ENCODE measurements at regions not wholly inside any gene's neighbourhood (a gene's known extent, or its start where the extent isn't known, plus 50 kb on each side); places are given as distances from the start of the nearest gene placed in this dataset.

DNA sequence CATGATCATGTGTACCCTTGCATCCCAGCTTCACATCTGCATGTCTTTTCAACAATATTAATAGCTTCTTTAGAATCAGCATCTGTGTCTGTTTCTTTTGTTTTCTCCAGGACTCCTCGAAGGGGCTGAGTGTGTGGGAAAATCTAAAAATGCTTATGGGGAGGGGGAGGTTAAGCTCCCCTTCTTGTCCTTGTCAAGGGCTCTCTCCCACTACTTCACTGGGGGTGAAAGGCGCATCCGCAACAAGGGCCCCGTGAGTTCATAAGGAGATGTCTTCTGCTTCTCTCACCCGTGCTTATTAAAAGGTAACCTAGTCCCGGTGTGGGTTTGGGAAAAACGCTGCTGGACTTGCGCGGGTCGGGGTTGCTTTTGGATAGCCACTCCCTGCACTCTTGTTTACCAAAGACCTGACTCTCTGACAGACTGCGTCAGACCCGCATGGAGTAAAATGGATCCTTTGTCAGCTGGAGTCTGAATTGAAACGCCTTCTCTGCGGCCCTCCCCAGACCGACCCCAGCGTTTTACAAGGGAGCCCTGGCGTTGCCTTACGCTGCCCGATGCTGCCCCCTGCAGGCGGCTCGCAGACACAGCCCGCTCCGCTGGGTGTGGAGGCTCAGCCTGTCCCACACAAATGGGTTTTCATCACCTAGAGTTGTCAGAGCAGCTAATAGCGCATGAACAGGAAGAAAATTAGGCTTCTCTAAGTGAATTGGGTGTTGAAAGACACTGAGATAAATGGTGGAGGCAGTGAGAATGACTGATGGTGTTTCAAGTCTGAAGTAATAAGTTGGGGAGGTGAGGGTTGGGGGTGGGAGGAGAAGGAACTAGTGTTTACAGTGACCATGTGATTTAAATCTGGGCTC, 53.8 kb downstream of the IER5 start:
- DNase-seq, result peak; percentile 93

DNA sequence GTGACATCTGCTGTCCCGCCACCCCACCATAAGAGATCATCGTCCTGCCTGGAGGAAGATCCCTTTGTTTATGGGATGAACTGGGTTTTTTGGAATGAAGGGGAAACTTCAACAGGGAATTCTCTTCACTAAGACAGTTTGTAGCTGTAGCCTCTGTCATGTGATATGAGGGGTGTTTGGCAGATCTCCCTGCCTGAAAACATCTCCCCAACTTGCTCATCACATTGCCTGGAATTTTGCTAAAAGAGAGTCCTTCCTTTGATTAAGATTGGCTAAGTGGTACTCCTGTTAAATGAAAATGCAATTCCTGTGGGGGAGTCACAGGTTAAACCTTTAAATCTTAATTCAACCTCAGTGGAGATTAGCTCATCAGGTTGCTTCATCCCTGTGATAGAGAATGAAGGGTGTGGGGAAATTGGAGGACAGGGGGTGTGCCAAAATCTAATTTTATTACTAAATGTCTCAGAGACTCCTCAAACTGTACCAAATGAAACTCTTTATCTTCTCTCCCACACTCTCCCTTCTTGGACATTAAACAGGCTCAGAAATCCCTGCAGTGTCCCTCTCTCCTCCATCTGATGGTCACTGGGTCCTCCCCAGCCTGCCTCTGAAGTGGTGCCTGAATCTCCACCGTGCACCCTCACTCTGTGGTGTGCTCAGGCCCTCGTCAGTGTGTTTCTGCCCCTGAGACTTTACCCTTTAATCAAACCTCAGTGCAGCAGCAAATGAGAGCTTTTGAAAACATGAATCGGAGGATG, 54.8 kb downstream of the IER5 start:
- no peak for DNase-seq

DNA sequence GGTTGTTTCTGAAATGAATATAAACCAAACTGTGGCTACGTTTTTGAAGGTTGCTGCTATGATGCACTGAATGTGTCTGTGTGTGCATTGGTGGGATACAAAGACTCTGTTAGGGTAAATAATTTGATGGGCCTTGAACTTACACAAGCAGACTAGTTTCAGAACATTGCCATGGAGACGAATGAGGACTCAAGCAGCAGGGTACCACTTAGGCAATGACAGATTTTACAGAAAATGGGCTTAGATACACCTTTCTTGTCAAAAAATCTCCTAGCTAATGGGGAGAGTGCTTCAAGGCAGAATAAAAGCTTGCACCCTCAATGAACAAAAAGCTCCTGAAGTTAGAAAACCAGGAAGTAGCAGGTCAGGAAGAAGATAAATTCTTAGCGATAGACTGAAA, 55.7 kb downstream of the IER5 start:
- DNase-seq, result no peak

DNA sequence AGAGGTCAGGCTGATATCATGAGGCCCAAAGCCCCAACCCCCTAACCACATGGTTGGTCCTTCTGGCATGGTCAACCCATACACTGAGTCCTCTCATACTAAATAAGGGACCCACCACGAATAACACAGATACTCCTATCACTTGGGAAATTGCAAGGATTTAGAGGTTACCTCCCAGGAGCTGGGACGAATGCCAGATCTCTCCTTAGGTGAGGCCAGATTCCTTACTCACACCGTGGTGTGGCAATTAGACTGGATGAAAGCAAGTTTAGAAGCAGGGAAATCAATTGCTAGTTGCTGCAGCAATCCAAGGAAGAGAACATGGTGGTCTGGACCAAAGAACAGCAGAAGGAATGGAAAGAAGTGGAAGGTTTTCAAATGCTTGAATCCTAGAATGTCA, 60.1 kb downstream of the IER5 start:
- DNase-seq, result no peak

DNA sequence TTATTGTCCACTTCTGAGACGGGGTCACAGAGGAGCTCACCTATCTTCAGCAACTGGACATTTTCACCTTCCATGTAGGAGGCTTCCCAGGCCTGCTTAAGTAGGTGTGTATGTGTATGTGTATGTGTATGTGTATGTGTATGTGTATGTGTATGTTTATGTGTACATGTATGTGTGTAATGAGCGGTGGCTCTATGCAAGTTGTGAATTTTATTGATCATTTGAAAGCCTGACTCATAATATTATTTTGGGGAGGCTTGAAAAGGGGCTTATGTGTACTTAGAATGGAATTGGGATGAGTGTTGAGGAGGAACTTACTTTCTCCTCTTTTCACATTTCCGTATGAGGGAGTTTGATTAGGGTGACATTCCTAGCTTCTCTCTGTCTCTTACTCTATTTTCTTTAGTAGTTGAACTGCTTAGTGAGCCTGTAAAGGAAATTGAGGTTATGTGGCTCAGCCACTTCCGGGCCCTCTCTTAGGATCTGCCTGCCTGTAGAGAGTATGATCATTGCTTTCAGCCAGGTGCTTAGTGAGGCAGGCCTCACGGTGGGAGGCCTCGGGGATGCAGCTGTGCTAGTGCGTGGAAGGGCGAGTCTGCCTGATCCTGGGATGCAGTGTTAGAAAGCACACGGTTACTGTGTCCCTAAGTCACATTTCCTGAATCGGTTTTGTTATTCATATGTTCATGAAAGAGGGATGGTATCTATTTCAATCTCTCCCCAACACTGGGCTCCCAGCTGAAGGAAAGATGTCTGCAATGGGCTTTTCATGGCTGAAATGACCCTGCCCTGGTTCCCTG, 61.0 kb downstream of the IER5 start:
- no peak for DNase-seq

DNA sequence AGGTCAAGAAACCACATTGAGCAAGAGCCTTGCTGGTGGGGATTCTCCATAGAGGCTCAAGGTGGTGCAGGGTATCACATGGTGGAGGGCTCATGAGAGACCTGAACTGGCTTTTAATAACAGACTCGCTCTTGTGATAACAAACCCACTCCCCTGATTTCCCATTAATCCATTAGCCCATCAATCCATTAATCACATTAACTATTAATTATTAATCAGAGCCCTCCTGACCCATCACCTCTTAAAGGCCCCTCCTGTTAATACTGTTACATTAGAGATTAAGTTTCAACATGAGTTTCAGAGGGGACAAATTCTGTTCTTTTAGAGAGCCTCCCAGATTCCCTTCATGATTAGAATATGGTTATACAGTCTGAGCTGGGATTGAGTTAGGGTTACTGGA, 61.8 kb downstream of the IER5 start:
- DNase-seq, result no peak

DNA sequence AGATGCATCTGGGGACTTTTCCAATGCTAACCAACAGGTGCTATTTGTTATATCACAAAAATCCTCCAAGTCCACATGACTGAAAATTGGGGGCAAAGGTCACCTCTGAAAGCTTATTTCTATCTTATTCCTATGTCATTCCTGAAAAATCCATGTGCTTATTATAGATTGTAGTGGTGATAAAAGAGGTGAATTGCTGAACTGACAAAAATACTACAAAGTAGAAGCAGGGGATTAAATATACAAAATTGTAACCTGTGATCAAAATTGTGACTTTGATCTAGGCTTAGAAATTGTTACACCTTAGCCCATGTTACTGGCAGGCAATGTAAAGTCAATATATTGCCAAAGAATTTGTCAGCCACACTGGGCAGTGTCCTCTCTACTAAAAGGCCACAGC, 62.3 kb downstream of the IER5 start:
- DNase-seq, result no peak

DNA sequence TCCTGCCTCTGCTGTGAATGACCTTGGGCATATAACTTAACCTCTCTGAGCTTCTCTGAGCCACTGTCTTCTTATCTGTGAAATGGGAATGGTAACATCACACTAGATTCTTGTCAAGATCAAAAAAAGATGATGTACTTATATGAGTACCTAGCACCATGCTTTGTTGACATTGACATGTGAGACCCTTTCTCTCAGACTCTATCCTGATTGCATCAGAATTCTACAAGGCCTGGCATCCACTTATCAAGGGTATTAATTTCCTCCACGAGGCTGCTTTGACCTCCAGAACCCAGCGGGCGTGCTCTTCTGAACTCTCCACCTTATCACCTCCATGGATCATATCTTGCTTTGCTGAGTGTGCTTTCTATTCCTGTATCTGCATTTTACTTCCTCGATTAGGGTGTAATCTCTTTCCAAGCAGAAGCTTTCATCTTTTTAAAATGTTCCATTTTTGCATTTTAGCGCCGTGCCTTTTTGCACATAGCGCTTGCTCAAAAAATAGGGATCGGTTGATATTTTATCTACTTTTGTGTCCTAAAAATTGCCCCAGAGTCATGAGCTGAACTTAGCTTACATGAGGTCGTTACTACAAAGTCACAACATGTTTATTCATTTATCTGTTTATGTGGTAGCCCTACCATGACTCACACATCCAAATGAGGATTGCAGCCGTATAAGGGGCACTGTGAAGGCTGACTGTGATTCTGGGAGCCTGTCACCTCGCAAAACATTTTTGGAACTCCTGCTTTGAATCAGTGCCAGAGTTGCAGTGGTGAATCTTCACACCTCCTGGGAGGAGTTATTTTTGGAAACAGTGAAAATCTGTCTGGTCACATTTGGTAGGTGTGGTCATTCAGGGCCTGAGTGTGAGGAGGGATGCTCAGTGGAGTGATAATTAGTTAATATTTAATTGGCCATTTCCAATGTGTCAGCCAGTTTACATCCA, 63.2 kb downstream of the IER5 start:
- DNase-seq, result no peak

DNA sequence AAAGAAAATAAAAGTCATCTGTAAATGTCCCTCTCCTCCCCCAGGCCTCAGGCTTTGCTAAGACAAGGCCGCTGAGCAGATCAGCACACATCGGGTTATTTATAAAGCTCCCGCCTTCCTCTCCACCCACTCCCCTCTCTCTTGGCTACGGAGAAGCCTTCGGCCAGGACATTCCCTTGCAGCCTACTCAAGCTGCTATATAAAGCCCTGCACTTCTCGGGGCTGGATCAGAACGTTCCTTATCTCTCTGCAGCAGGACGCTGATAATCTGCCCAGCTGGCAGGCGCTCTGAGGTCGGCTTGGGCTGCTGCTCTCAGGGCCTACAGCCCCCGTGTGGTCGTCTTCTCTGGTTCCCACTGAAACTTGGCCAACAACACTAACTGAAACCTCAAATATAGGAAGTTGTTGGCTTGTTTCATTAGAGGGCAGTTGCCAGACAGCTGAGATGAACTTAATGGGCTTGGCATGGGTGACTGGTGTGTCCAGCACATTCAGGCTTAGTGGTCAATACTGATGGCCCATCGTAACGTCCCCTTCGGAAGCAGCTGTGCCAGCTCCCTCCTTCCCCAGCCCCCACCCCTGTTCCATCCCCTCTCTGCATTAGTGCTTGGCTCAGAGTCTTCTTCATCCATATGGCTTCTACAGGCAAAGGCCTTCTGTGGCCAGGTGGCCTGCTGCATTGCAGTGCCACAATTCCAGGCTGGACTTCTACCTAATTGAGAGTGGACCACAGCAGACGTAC, 64.6 kb downstream of the IER5 start:
- DNase-seq, result peak; percentile 88

DNA sequence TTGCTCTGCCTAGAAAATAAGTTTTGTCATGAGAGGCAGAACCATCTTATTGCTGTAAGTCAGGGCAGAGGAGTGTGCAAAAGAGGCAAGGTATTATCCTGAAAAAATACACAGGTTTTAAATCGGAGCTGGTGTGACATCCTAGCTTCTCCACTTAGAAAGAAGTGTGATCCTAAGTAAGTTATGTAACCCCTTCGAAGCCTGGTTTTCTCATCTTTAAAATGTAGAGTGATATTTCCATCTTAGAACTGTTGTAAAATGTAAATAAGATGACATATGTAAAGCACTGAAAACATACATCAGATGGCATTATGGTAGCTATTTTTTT, 65.1 kb downstream of the IER5 start:
- no peak for DNase-seq

DNA sequence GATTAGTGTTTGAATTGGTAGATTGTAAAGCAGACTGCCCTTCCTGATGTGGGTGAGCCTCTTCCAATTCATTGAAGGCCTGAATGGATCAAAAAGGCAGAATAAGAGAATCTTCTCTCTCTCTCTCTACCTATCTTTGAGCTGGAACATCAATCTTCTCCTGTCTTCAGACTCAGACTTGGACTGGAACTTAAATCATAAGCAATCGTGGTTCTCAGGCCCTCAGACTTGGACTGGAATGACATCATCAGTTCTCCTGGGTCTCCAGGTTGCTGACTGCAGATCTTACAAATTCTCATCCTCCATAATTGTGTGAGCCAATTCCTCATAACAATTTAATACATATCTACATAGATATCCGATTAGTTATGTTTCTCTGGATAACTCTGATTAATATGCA, 66.8 kb downstream of the IER5 start:
- no peak for DNase-seq

DNA sequence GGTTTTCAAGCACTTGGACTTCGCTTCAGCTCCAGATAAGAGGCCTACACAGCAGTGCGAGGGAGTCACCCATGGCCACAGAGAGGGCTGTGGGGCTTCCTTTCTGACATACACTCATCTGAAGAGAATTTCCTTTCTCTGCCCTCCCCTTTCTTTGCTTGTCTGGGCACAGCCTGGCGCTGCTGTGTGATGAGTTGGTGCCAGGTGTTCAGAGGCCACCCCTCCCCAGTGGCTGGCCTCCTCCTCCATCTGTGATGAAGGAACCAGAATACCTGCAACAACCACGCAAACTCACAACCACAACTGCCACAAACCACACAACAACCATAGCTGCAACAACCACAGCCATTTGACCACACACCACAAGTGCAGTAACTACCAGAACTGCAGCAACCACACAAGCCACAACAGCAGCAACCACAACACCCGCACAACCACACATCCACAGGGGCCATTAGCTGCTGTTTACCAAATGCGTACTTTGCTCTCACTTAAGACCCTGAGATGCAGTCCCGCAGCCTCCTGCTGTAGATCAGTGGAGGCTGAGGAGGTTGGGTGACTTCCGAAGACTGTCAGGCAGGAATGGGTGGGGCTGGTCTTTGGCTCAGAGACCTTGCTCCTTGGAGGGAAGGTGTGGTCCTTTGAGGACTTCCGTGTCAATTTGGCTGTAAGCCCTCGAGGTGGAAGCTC, 71.1 kb downstream of the IER5 start:
- no peak for DNase-seq

DNA sequence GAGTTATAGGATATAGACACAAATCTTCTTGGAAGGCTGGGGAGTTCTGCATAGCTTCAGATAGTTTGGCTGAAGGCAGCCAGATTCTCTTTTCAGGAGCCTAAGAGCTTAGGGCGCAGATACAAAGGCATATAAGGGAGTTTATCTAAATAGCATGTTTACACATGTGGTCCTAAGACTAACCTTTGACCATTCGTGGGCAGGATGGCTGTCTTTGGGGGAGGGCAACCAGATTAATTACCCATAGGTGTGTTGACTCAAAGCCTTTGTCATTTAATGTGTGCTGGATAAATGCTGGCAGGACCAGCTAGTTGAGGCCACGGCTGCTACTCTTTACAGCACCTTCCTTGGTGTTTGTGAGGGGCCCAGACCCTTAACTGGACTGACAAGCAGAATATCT, 71.8 kb downstream of the IER5 start:
- no peak for DNase-seq

DNA sequence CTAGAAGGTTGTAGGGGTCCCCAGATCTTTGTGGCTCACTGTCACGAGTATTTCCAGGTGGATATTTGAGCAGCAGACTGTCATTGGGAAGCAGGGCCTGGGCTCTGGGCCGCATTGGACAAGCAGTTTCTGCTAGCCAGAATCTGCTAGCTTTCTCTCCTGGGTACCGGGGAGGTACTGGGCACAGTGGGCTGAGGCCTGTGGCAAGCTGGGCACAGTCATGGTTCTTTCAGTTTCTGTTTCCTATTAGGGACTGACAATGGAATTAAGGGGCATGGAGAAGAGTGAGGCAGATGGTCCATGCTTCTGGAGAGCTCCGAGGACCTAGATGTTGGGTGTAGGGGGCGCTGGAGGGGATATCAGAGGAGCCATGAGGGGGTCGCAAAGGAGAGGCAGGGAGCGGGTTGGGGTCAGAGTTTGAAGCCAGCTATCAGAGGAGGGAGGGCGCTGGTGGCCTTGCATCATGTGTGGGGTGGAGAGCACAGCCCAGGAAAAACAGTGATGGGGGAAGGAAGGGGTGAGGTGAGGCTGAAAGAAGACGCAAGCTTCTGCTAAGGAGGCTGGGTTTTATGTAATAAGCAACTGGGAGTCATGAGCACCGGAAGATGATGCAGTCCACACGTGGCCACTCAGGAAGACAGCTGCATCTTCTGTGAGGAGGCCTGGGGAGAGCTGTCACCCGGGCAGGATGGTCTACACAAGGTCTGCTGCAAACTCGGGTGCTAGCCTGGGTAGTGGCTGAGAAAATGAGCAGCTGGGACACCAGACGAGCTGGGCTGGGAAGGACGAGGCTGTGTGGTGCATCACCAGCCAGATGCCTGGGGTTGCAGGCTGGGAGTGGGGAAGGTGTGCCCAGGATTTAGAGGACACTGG, 72.7 kb downstream of the IER5 start:
- DNase-seq, result no peak

DNA sequence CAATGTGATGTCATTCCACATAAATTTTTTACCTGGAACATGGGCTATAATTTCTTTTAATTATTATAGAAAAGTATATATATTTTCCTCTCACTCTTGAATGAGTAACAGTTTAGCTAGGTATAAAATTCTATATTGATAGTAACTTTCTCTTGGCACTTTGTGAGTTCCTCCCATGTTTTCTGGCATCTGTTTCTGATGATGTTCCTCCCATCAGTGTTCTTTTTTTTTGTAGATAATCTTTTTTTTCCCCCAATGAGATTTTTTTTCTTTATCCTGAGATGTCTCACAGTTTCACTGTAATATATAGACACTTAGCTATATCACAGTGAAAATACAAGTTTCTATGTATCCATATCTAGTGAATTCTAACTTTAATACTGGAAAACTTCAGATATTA, 75.2 kb downstream of the IER5 start:
- DNase-seq, result no peak

DNA sequence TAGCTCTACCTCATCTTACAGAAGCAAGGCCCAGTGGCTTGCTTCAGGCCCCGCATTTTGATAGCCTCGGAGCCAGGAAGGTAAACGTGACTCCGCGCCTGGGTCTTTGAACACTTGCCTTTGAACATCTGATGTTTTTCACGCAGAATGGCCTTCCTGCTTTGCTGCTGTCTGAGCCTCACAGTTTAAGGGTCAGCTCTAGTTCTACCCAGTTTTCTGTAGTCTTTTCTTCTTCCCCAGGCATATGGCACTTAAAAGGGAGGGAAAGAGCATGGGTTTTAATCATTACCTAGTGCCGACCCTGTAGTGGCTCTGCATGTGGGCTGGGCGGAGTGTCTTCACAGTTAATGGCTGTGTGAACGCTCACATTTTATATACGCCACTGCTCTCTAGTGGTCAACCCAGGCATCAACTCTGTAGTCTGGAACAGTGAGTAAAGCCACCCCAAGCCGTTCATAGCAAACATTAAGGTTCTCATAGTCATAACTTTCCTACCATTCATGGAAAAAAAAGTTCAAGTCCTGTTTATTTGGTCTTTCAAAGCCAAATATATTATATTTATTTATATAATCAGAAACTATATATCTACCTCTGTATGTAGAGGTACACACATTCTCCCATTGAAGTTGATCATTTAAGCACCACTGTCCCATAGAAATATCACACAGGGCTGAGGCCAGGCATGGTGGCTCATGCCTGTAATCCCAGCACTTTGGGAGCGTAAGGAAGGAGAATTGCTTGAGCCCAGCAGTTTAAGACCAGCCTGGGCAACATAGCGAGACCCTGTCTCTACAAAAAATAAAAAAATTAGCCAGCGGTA, 78.1 kb downstream of the IER5 start:
- peak; percentile 75 for DNase-seq

DNA sequence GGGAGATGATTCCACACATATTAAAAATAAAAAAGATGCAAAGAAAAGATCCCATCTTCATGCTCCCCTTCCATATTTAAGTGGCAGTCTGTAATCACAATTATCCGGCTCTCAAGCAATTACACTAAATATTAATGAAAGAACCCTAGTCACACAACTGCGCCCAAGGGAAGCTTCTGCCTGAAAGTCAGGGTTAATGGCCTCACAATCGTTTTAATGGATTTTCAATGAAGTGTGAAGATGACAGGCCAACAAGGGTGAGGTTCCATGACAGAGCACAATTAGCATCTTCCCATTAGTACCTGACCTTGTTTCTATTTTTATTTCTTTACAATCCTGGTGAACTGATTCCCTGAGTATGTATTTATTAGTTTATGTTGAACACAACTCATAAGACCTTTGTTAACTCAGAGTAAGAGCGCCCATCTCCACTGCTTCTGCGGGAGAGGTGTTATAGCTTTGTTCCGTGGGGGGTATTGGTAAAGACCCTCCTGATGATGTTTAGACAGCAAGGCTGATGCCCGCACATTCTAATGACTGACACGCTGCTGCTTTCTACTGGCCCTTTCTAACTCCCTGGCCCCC, 80.9 kb downstream of the IER5 start:
- no peak for DNase-seq

DNA sequence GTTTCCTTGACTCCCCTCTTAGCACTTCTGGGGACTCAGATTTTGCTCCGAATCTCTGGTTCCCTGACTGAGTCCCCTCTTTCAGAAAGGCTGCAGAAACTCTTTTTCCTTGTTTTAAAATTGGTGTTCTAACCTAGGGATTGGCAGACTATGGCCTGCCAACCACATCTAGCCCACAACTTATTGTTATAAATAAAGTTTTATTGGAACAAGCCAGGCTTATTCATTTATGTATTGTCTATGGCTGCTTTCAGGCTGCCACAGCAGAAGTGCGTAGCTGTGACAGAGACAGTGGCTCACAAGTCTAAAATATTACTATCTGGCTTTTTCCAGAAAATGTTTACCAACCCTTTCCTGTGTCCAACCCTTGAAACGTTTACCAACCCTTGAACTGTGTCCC, 81.7 kb downstream of the IER5 start:
- DNase-seq, result no peak

DNA sequence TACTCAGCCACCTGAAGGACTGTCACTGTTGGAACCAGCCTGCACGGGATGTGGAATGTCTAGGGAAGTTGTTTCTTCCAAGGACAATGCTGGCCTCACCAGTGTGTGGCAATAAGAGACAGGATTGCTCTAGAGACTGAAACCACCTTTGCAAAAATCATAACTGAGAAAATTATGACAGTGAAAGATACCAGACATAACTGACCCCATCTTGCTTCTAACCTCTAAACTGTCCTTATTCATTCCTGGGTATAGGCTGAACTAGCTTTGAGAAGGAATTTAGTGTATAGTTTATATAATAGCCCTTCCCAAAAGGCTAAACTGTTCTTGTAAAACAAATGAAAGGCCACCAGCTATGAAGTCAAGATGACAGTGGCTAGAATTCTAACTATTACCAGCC, 83.6 kb downstream of the IER5 start:
- DNase-seq, result no peak

Data from femur (tissue), 1 donor.